ENCODE measurements at regions not wholly inside any gene's neighbourhood (a gene's known extent, or its start where the extent isn't known, plus 50 kb on each side); places are given as distances from the start of the nearest gene placed in this dataset.

DNA sequence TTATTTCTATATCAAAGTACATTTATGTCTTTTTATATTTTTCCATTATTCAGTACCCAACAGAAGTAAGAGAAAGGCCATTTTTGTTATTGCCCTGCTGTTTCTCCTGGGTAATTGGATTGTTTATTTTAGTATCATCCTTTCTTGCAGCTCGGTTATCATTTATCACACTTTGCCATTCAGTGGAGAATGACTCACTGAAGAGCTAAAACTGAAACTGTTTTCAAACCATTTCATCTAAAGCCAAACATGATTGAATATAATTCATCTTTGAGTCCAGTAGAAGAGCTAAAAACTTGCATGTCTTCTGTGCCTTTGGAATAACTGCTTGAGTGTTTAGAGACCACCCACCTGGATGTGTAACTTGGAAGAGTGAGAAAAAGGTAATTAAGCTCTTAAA is 139.5 kb upstream of the PRDM9 start:
- no peak for TF ChIP-seq EZH2 (IDR thresholded peaks at IDR 0.05; ENCODE audit: borderline replicate concordance, low read length)
- TF ChIP-seq, protein P1, sequence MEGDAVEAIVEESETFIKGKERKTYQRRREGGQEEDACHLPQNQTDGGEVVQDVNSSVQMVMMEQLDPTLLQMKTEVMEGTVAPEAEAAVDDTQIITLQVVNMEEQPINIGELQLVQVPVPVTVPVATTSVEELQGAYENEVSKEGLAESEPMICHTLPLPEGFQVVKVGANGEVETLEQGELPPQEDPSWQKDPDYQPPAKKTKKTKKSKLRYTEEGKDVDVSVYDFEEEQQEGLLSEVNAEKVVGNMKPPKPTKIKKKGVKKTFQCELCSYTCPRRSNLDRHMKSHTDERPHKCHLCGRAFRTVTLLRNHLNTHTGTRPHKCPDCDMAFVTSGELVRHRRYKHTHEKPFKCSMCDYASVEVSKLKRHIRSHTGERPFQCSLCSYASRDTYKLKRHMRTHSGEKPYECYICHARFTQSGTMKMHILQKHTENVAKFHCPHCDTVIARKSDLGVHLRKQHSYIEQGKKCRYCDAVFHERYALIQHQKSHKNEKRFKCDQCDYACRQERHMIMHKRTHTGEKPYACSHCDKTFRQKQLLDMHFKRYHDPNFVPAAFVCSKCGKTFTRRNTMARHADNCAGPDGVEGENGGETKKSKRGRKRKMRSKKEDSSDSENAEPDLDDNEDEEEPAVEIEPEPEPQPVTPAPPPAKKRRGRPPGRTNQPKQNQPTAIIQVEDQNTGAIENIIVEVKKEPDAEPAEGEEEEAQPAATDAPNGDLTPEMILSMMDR (conservative IDR thresholded peaks at IDR 0.05 in 1 of 2, IDR thresholded peaks at IDR 0.05 in 1 of 2; ENCODE audit: extremely low read depth in 1 of 2, insufficient read depth in 1 of 2, low read depth in 1 of 2, low read length in 2 of 2): no peak

Data from mammary epithelial cell (primary cell).